HEK293 (cell line): ENCODE measurements at regions not wholly inside any gene's neighbourhood (a gene's known extent, or its start where the extent isn't known, plus 50 kb on each side); places are given as distances from the start of the nearest gene placed in this dataset.

Experiments
- PRDM10 ChIP-seq: fragments of 450-650 bp; formaldehyde crosslinking; IDR thresholded peaks from 2 replicates; pipeline ENCODE4 v1.5.1; 2016; ENCODE audit warnings: missing biosample characterization, missing genetic modification characterization
- TRIM28 ChIP-seq: IDR thresholded peaks from 2 replicates; pipeline ENCODE4 v1.6.1; 2011; ENCODE audit warnings: low read length, control low read depth, borderline replicate concordance
- ZNF239 ChIP-seq: fragments of 450-650 bp; formaldehyde crosslinking; IDR thresholded peaks from 2 replicates; pipeline ENCODE4 v1.5.1; 2016; ENCODE audit warnings: missing biosample characterization, missing genetic modification characterization
- ZNF341 ChIP-seq: fragments of 450-650 bp; formaldehyde crosslinking; IDR thresholded peaks from 2 replicates; pipeline ENCODE4; 2016; ENCODE audit warnings: low read depth, missing biosample characterization, missing genetic modification characterization
- TF ChIP-seq, protein P1 (sequence below): fragments of 450-650 bp; formaldehyde crosslinking; IDR thresholded peaks from 2 replicates; pipeline ENCODE4 v1.5.1; 2016; ENCODE audit warnings: missing biosample characterization, missing genetic modification characterization
- TF ChIP-seq, protein P2 (sequence below): fragments of 450-650 bp; formaldehyde crosslinking; IDR thresholded peaks from 2 replicates; pipeline ENCODE4 v1.5.1; 2016; ENCODE audit warnings: missing biosample characterization, missing genetic modification characterization

- no peak for TF ChIP-seq ZNF239 (tag by site-specific recombination)
- no peak for TF ChIP-seq TRIM28
- TF ChIP-seq, protein P1, sequence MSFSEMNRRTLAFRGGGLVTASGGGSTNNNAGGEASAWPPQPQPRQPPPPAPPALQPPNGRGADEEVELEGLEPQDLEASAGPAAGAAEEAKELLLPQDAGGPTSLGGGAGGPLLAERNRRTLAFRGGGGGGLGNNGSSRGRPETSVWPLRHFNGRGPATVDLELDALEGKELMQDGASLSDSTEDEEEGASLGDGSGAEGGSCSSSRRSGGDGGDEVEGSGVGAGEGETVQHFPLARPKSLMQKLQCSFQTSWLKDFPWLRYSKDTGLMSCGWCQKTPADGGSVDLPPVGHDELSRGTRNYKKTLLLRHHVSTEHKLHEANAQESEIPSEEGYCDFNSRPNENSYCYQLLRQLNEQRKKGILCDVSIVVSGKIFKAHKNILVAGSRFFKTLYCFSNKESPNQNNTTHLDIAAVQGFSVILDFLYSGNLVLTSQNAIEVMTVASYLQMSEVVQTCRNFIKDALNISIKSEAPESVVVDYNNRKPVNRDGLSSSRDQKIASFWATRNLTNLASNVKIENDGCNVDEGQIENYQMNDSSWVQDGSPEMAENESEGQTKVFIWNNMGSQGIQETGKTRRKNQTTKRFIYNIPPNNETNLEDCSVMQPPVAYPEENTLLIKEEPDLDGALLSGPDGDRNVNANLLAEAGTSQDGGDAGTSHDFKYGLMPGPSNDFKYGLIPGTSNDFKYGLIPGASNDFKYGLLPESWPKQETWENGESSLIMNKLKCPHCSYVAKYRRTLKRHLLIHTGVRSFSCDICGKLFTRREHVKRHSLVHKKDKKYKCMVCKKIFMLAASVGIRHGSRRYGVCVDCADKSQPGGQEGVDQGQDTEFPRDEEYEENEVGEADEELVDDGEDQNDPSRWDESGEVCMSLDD (tag by site-specific recombination), result no peak
- TF ChIP-seq PRDM10 (tag by site-specific recombination), result no peak
- TF ChIP-seq, protein P2, sequence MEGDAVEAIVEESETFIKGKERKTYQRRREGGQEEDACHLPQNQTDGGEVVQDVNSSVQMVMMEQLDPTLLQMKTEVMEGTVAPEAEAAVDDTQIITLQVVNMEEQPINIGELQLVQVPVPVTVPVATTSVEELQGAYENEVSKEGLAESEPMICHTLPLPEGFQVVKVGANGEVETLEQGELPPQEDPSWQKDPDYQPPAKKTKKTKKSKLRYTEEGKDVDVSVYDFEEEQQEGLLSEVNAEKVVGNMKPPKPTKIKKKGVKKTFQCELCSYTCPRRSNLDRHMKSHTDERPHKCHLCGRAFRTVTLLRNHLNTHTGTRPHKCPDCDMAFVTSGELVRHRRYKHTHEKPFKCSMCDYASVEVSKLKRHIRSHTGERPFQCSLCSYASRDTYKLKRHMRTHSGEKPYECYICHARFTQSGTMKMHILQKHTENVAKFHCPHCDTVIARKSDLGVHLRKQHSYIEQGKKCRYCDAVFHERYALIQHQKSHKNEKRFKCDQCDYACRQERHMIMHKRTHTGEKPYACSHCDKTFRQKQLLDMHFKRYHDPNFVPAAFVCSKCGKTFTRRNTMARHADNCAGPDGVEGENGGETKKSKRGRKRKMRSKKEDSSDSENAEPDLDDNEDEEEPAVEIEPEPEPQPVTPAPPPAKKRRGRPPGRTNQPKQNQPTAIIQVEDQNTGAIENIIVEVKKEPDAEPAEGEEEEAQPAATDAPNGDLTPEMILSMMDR (tag by site-specific recombination), result no peak
- no peak for TF ChIP-seq ZNF341 (tag by site-specific recombination)
These were observed 80.6 kb upstream of the EYA4 start for GRCh38 chr6:133160536-133160935.
